Choroid plexus epithelial cell (primary cell): ENCODE measurements at regions not wholly inside any gene's neighbourhood (a gene's known extent, or its start where the extent isn't known, plus 50 kb on each side); places are given as distances from the start of the nearest gene placed in this dataset.

ENCODE experiments used
- DNase-seq: peaks from one replicate; pipeline ENCODE4 v3.0.0-alpha.2; 2010; ENCODE audit warnings: low read depth
- H3K4me3 ChIP-seq: 2 replicates; pipeline ENCODE4 v1.5.1; 2011; ENCODE audit warnings: low read depth, mild to moderate bottlenecking, control low read depth, low read length, moderate library complexity
- CTCF ChIP-seq: conservative IDR thresholded peaks from 2 replicates; pipeline ENCODE4 v1.5.1; 2011; ENCODE audit warnings: low read depth, mild to moderate bottlenecking, control low read depth, inconsistent platforms, low read length, moderate library complexity

GRCh38 chr20:11027224-11027623, 353.4 kb upstream of the JAG1 start:
- H3K4me3 ChIP-seq = no peak overlapping the region
- DNase-seq = no peak
- TF ChIP-seq CTCF = no peak

GRCh38 chr20:11030351-11030750, 356.6 kb upstream of the JAG1 start:
- TF ChIP-seq CTCF = no peak
- H3K4me3 ChIP-seq = no peak overlapping the region
- no peak for DNase-seq

- no peak overlapping the region for H3K4me3 ChIP-seq
- TF ChIP-seq CTCF = no peak
- DNase-seq = no peak
These were observed 357.5 kb upstream of the JAG1 start for GRCh38 chr20:11031300-11031699.

GRCh38 chr20:11032611-11033010, 358.8 kb upstream of the JAG1 start:
- DNase-seq = no peak
- no peak overlapping the region for H3K4me3 ChIP-seq
- no peak for TF ChIP-seq CTCF

GRCh38 chr20:11034025-11034424, 360.2 kb upstream of the JAG1 start:
- H3K4me3 ChIP-seq = no peak overlapping the region
- DNase-seq = no peak
- no peak for TF ChIP-seq CTCF

- TF ChIP-seq CTCF = no peak
- no peak for DNase-seq
- no peak overlapping the region for H3K4me3 ChIP-seq
These were observed 361.4 kb upstream of the JAG1 start for GRCh38 chr20:11035211-11035610.

GRCh38 chr20:11041396-11041795, 367.6 kb upstream of the JAG1 start:
- TF ChIP-seq CTCF = no peak
- no peak for DNase-seq
- no peak overlapping the region for H3K4me3 ChIP-seq
